ENCODE measurements at regions not wholly inside any gene's neighbourhood (a gene's known extent, or its start where the extent isn't known, plus 50 kb on each side); places are given as distances from the start of the nearest gene placed in this dataset.
"Not testable (repeated sequence)": the region's sequence is repeated elsewhere in the genome, so short reads cannot be mapped to it uniquely, and the experiment has no call there.

DNA sequence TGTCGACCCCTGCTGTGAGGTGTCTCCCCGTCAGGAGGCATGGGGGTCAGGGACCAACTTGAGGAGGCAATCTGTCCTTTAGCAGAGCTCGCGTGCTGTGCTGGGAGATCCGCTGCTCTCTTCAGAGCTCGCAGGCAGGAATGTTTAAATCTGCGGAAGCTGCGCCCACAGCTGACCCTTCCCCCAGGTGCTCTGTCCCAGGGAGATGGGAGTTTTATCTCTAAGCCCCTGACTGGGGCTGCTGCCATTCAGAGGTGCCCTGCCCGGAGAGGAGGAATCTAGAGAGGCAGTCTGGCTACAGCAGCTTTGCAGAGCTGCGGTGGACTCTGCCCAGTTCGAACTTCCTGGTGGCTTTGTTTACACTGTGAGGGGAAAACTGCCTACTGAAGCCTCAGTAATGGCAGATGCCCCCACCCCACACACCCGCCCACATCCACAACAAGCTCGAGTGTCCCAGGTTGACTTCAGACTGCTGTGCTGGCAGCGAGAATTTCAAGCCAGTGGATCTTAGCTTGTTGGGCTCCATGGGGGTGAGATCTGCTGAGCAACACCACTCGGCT is 133.1 kb downstream of the CENPC start:
- FAIRE-seq, result not testable (repeated sequence)

DNA sequence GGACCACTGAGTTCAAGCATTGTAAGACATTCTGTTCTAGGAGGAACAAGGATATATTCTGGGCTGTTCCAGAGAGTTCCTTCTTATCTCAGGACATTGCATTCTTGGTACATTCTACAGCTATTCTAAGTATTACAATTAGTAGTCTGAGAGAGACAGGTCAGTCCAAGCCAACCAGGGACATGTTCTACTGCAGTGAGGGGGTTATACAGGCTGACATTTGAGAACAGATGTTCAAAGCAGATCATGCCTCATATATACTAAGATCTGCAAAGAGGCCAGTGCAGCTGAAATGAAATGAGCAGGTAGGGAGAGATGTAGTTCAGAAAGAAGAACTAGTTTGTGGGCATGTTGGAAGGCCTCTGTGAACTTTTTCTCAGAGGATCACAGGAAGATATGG is 142.0 kb downstream of the CENPC start:
- no peak for FAIRE-seq

DNA sequence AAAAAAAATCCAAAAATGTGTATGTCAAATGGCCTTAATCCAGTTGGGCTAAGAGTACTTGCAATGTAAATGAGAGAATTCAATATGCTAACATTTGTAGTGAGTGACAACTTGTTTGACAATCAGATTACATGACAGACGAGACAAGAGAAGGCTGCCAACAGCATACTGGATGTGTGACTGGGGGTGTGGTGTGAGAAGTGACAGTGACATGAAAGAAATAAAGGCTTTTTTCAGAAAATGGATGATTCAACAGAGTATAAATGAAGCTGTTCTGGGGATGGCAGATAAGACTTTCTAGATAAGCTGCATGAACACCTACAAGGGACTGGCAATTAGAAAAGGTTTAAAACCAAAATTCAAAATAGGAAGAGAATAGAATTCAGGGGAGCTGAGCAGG is 143.4 kb downstream of the CENPC start:
- no peak for FAIRE-seq

DNA sequence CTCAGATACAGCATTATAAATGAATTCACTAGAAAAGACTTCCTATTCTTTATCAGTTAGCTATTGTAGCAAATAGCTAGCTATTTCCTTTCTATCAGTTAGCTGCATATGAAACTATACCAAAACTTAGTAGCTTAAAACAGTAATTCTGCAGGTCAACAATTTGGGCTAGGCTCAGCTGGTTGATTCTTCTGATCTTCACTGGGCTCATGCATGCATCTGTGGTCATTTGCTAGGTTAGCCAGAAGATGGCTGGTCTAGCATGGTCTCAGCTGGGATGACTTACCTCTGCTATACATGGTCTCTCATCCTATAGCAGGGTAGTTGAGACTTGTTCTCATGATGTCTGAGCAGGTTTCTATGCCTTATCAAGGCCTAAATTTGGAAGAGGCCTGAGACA is 147.4 kb downstream of the CENPC start:
- FAIRE-seq, result no peak

DNA sequence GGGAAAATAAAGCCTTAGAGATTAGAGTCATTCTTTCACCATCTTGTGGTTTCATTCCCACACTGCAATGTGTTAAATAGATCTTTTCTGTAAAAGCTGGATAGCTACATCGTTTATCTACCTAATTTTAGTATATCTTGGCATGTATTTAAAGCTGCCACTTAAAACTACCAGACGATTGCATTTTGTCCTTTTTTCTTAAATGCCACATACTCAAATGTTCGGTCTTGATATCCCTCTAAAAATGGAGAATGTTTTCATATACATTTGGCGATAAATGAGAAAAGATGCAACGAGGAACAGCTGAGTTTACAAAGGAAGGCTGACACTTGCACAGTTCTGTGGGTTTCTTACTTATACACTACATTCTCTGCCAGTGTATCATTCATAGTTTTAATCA is 148.3 kb downstream of the CENPC start:
- no peak for FAIRE-seq

DNA sequence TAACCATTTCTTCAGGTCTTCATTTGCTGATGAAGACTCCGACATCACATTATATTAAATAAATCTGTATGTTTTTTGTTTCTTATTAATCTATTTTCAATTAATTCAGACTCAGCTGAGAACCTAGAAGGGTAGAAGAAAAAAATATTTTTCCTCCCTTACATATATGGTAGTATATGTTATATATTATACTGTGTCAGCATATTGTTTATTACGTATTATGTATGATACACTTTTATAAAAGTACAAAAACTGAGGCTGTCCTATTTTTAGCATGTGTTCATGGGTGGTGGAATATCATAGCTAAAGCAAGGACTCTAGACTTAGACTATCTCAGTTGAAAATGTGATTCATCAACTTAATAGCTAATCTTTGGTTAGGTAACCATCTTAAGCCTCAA is 149.3 kb downstream of the CENPC start:
- no peak for FAIRE-seq

DNA sequence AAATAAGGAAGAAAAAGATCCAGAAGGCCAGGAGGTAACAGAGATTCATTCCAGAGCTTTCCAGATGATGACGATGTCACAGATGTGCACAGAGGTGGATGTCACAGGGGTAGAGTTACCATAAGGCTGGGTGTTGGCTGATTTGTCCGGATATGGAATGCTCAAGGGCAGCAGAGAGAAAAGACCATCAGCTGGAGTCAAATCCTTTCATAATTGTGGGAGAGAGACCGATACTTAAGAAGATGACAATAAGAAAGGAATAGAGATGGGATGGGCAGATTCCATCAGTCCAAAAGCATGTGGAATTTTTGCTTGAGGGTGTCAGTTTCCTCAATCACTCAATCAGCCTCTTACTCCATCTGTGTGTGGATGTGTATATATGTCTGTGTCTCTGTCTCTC is 150.4 kb downstream of the CENPC start:
- FAIRE-seq, result no peak

DNA sequence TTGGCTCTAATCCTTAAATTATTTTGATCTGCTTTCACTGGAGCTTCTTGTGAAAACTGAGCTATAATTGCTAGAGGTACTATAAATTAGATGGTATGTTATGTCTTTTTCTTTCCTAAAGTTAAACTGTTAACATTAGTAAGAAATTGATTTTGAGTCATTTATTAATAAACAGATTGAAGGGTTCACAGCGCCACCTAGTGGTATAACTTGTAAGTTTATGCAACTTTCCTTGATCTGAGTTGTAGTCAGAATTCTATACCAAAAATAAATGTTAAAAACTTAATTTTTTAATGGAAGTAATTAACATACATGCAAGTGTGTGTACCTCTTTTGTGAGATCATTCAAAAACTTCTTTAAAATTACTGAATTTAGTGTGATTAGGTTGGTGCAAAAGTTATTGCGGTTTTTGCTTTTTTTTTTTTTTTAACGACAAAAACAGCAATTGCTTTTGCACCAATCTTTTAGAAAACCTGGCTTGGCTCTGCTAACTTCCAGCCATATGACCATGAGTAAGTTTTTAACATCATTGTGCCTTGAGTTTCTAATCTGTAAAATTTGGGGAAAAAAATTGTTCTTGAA is 151.5 kb downstream of the CENPC start:
- FAIRE-seq, result peak; percentile 89

DNA sequence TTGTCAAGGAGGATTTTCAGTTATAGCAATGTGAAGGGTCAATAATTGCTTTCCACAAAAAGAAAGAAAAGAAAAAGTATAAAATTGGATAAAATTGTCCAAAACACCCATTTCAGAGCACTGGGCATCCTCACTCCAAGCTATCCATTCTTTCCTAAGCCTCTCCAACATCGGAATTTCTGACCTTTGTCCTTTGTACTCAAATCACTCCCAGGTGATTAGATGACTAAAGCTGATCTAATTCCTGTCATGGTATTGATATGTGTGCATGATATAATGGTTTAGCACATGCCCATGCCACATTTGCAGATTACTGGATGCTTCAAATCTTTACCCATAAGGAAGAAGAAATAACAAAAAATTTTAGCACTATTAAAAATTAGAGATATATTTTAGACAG is 152.3 kb downstream of the CENPC start:
- no peak for FAIRE-seq

DNA sequence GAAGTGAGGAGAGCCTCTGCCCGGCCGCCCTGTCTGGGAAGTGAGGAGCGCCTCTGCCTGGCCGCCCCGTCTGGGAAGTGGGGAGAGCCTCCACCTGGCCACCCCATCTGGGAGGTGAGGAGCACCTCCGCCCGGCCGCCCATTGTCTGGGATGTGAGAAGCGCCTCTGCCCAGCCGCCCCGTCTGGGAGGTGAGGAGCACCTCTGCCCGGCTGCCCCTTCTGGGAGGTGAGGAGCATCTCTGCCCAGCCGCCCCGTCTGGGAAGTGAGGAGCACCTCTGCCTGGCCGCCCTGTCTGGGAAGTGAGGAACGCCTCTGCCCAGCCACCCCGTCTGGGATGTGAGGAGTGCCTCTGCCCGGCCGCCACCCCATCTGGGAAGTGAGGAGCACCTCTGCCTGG is 163.9 kb downstream of the CENPC start:
- not testable (repeated sequence) for FAIRE-seq

DNA sequence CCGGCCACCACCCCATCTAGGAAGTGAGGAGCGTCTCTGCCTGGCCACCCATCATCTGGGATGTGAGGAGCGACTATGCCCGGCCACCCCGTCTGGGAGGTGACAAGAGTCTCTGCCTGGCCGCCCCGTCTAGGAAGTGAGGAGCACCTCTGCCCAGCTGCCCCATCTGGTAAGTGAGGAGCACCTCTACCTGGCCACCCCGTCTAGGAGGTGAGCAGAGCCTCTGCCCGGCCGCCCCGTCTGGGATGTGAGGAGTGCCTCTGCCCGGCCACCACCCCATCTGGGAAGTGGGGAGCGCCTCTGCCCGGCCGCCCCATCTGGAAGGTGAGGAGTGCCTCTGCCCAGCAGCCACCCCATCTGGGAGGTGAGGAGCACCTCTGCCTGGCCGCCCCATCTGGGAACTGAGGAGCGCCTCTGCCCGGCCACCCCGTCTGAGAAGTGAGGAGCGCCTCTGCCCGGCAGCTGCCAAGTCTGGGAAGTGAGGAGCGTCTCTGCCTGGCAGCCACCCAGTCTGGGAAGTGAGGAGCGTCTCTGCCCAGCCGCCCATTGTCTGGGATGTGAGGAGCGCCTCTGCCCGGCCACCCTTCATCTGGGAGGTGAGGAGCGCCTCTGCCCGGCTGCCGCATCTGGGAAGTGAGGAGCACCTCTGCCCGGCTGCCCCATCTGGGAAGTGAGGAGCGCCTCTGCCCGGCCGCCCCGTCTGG is 164.4 kb downstream of the CENPC start:
- FAIRE-seq, result not testable (repeated sequence)

DNA sequence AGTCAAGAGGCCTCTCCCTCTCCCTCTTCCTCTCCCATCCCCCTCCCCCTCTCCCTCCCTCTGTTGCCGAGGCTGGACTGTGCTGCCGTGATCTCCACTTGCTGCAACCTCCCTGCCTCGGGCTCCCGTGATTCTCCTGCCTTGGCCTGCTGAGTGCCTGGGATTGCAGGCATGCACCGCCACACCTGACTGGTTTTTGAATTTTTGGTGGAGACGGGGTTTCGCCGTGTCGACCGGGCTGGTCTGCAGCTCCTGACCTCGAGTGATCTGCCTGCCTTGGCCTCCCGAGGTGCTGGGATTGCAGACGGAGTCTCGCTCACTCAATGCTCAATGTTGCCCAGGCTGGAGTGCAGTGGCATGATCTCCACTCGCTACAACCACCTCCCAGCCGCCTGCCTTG is 165.1 kb downstream of the CENPC start:
- no peak for FAIRE-seq

DNA sequence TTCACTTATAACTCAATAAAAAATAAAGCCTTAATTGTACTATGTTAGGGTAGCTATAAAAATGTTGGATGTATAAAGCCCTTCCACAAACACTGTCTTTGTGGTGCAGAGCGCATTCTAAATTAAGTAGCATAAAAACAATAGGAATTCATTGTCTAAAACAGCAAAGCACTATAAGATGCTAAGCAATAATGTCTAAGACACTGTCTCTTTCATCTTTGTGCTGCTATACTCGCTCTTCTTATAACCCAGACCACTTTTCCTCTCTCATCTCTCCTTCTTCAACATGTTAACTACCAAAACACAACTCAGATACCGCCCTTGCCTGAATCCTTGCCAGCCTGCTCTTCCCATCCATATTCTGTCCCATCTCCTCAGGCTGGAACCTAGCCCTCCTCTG is 170.0 kb downstream of the CENPC start:
- no peak for FAIRE-seq

DNA sequence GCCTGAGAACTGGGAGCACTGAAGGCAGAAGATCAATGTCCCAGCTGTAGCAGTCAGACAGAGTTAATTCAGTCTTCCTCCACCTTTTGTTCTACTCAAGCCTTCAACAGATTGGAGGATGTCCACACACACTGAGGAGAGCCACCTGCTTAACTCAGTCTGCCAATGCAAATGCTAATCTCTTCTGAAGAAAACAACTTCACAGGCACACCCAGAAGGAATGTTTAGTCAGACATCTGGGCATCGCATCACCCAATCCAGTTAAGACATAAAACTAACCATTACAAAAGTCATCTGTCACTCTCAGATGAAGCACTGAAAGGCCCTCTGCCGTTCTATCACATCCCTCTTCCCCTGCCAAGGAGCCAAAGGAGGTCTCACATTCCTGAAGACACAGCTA is 173.7 kb downstream of the CENPC start:
- FAIRE-seq, result no peak

DNA sequence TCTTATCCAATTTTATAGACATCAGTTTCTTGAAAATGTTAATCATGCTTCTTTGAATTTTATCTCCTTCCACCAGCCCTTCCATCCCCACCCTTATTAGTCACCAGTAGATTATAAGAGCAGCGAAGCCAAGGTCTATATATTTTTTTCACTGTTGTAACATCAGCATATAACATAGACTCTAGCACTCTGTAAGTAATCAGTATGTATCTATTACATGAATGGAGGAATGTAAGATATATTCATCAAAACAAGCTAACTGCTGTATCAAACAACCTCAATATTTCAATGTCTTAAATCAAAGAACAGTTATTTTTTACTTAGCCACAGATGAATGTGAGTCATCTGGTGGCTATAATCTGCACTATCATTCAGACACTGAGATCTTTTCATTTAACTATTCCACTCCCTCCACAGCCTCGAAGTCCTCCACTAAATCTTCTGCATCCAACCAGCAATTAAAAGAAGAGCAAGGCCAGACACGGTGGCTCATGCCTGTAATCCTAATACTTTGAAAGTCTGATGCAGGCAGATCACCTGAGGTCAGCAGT is 178.9 kb downstream of the CENPC start:
- FAIRE-seq, result no peak

DNA sequence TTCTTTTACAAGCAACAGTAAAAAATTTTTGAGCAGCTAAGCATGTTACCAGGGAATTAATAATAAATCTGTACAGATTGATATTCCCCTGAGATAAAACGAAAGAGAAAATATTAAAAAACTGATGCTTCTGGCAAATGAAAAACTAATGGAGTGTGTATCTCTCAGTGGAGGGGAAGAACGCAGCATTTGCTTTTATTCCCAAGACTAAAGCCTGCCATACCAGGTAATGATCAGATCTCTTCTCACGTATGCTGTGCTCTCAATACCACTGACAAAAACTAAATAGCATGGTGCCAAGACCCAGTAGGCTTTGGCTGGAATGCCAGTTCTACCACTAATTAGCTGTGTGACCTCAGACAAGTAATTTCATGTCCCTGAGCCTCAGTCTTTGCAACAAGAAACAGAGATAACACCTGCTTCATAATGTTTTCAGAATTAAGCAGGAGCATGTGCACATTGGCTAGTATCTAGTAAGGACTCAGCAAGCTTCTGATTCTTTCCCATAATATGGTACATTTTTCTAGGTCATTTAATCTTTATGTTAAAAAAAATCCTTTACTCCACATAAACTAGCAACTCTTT is 179.6 kb downstream of the CENPC start:
- FAIRE-seq, result no peak

DNA sequence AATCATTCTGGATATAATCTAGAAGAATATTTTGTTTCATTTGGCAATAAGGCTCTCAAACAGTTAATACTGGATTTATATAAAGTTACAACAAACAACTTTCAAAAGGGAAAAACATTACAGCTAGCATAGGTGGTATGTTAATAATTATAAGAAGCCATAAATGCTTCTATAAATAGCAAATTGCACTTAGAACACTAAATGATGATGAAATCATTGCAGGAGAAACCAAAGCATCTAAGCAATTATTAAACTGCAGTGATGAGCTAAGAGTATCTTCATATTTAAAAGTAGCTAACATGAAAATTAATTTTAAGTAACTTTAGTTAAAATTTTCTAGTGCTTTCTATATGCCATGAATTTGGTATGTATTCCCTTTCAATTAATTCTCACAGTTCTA is 189.5 kb downstream of the CENPC start:
- no peak for FAIRE-seq

DNA sequence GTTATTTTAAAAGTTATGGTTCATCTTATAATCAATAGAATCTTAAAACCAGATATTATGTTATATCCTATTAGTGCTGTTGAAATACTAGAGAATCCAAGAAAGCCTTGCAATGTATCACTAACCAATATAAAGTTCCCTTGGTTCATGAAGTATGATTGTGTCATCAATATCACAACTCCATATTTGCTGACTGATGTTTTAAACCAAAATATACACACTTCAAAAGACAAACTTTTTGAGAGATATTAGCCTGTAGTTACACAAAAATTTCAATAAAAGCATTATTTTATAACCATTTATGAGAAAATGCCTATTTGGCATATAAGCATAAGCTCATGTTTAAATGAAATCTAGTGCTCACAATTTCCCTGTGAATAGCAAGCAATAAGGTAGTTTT is 198.6 kb downstream of the CENPC start:
- no peak for FAIRE-seq

DNA sequence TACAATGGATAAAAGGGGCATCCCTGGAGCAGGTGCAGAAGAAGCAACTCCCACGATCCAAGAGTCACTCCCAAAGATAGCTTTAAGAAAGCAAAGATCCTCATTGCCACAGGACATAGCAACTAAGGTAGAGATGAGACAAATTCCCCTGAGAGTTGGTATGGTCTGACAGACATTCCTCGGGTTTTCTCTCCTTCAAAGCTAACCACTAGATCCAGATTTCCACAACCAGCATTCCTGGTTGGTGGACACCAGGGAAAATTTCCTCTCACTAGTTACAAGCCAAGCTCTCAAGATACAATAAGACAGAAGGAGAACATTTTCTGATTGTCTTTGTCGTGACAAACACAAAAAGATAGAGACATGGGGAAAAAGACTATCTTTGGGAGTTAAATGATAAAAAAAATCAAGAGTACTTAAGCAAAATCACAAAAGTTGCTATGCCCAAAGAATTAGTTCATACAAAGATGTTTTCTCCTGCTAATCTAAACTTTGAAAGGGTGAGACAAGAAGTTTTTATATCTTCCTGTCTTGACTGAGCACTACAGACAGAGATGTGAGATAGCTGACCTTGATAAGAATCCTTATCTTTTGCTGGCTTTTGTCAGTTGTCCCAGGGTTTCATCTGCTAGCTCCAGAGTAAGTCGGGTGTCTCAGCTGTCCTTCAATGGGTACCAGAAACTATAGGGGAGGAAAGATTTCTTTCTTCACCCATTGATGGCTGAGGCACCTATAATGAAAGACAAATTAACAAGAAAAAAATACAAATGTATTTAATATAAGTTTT is 200.5 kb downstream of the CENPC start:
- FAIRE-seq, result no peak

DNA sequence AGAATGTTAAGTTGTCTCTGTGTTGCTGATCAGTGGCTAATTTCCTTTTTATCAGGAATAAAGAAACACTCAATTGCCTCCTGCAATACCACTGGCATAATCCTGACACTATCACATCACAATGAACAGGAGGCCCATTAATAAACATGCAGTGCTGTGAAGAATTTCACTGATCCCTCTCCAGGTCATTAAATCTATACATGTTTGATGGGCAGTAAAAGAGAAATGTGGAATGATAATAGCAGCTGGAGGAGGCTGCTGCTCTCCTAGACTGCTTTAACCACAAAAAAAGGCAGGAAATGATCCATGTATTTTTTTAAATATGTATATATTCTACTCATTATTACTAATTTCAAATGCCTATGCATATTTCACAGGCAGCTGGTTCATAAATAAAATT is 202.1 kb downstream of the CENPC start:
- no peak for FAIRE-seq

DNA sequence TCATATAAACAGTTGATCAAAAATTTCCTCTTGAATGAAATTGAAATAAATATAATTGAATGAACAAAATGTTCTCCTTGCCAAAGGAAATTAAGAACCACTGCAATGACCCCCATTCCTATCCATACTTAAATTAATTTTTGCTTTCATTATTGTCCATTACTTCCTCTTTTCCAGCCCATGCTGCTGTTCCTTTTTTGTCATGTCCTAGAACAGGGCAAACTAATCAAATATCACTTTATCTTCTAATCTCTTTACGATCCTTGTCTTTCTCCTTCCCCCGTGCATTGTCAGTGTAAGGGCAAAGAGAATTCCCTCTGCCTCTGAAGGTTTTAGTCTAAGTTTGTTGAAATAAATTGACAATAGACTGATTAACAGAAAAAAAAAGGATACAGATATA is 203.0 kb downstream of the CENPC start:
- no peak for FAIRE-seq

DNA sequence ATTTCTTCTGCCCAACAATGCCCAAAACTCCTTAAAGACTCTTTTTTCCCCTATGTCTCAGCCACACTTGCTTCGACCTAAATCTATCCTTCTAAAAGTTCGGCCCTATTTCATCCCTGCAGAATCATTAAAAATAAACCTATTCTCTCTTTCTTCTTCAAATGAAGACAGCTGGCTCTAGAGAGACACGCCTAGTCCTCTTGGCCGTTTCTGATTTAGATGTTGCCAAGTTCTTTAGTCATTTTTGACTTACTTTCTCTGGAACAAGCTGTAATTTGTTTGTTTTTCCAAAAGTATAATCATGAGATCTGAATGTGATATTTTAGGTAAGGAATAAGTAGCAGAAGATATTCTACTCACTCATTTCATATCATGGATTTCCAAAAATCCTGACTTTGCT is 211.6 kb downstream of the CENPC start:
- FAIRE-seq, result no peak

DNA sequence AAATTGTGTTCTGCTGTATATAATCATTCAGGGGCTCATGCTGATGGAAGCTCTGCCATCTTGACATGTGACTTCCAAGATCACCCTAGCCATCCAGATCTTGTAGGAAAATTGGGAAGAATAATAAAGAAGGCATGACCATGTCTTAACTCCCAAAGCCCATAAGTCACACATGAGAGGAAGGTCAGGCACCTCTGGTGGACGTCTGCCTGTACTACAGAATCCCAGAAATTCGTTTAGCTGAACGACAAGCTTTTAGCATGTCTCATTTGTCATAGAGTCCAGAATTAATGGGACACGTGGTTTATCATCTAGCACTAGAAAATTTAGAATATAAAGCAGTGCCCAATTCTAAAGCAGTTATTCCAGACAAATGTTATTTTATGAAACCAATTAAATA is 212.7 kb downstream of the CENPC start:
- no peak for FAIRE-seq
